ENCODE measurements at regions not wholly inside any gene's neighbourhood (a gene's known extent, or its start where the extent isn't known, plus 50 kb on each side); places are given as distances from the start of the nearest gene placed in this dataset.

DNA sequence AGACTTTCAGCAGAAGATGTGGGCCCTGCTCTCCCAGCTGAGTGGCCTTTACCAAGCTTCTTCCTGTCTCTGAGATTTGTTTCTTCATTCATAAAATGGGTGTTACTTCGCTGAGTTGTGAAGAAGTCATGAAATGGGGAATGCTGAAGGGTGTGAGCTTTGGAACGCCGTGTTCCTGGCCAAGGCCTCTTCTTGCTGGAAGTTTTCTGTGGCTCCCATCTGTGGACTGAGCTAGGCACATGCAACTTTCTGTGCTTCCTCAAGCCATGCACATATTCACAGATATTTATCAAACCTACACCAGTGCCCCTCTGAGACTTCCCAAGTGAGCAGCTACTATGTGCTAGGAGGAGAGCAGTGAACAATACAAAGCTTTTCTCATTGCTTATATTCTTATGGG, 106.3 kb upstream of the JUN start:
- TF ChIP-seq CTCF (IDR thresholded peaks at IDR 0.05) (no peak), POLR2A (IDR thresholded peaks at IDR 0.05) (no peak), EP300 (IDR thresholded peaks at IDR 0.05) (no peak), POLR2AphosphoS5 (IDR thresholded peaks at IDR 0.05) (no peak)
